Coronary artery (tissue), 2 donors: ENCODE measurements at regions not wholly inside any gene's neighbourhood (a gene's known extent, or its start where the extent isn't known, plus 50 kb on each side); places are given as distances from the start of the nearest gene placed in this dataset.

Source experiments
- DNase-seq: peaks from one replicate; pipeline ENCODE4 v3.0.0-alpha.2; 2017; ENCODE audit warnings: low spot score
- H3K27ac ChIP-seq, 2 donors: fragments of 200-600 bp; sonication (generic); one replicate each; pipeline ENCODE4 v1.5.1; 2016 to 2019
- H3K4me3 ChIP-seq: fragments of 200-600 bp; sonication (generic); 2 replicates; pipeline ENCODE4 v1.5.1; 2016; ENCODE audit warnings: mild to moderate bottlenecking, moderate library complexity
- TF ChIP-seq, protein P1 (sequence below): fragments of 200-600 bp; sonication (generic); IDR thresholded peaks from one replicate; pipeline ENCODE4 v1.5.1; 2019; ENCODE audit warnings: antibody characterized with exemption

DNA sequence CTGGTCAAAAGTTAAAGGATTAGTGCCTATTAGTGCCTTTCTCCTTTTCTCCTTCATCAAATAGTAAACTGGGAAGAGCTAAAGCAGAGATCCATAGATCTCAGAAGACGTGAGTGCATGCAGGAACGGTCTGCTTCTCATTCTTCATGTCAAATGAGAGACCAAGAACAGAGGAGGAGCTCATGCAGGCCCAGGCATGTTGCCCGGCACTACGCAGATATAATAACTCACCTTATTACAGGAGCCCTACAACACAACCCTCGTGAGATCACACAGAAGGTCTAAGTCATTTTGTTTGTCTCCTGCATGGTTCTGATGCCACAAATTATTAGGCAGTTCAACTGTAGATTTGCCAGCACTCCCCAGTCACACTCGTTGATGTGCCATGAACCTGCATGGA is 71.8 kb downstream of the CMPK2 start:
- no peak for DNase-seq
- H3K27ac ChIP-seq: no peak overlapping the region
- TF ChIP-seq, protein P1, sequence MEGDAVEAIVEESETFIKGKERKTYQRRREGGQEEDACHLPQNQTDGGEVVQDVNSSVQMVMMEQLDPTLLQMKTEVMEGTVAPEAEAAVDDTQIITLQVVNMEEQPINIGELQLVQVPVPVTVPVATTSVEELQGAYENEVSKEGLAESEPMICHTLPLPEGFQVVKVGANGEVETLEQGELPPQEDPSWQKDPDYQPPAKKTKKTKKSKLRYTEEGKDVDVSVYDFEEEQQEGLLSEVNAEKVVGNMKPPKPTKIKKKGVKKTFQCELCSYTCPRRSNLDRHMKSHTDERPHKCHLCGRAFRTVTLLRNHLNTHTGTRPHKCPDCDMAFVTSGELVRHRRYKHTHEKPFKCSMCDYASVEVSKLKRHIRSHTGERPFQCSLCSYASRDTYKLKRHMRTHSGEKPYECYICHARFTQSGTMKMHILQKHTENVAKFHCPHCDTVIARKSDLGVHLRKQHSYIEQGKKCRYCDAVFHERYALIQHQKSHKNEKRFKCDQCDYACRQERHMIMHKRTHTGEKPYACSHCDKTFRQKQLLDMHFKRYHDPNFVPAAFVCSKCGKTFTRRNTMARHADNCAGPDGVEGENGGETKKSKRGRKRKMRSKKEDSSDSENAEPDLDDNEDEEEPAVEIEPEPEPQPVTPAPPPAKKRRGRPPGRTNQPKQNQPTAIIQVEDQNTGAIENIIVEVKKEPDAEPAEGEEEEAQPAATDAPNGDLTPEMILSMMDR: no peak
- no peak overlapping the region for H3K4me3 ChIP-seq

GRCh38 chr2:6794448-6794847 is 71.3 kb downstream of the CMPK2 start:
- DNase-seq: no peak
- H3K27ac ChIP-seq: no peak overlapping the region
- no peak overlapping the region for H3K4me3 ChIP-seq
- TF ChIP-seq, protein P1: no peak
